Esophagus muscularis mucosa (tissue), 4 donors: ENCODE measurements at regions not wholly inside any gene's neighbourhood (a gene's known extent, or its start where the extent isn't known, plus 50 kb on each side); places are given as distances from the start of the nearest gene placed in this dataset.

Source experiments
- CTCF ChIP-seq, 3 experiments: fragments of 200-600 bp in 2 of 3; fragments of 450-650 bp in 1 of 3; sonication (generic) in 2 of 3; IDR thresholded peaks; one replicate each; pipeline ENCODE4 v1.5.1; 2017 to 2019; ENCODE audit warnings: antibody characterized with exemption in 3 of 3, mild to moderate bottlenecking in 2 of 3, moderate library complexity in 1 of 3
- EP300 ChIP-seq: sonication (generic); formaldehyde crosslinking; IDR thresholded peaks from one replicate; pipeline ENCODE4 v1.6.1; 2017; ENCODE audit warnings: antibody characterized with exemption
- POLR2A ChIP-seq: fragments of 450-650 bp; IDR thresholded peaks from one replicate; pipeline ENCODE4 v1.6.1; 2017; ENCODE audit warnings: antibody characterized with exemption, moderate library complexity, mild to moderate bottlenecking, low read depth
- POLR2AphosphoS5 ChIP-seq, 2 donors: sonication (generic); formaldehyde crosslinking; IDR thresholded peaks; one replicate each; pipeline ENCODE4 v1.6.1; 2017; ENCODE audit warnings: antibody characterized with exemption in 2 of 2

- no peak for TF ChIP-seq POLR2A
- no peak for TF ChIP-seq CTCF (IDR thresholded peaks at IDR 0.05)
- no peak for TF ChIP-seq EP300
- no peak for TF ChIP-seq POLR2AphosphoS5 (IDR thresholded peaks at IDR 0.05)
These were observed 412.8 kb upstream of the IRX4 start for GRCh38 chr5:2295476-2295875.
